ENCODE measurements at regions not wholly inside any gene's neighbourhood (a gene's known extent, or its start where the extent isn't known, plus 50 kb on each side); places are given as distances from the start of the nearest gene placed in this dataset.

- DNase-seq = no peak
These were observed 116.5 kb upstream of the SERTAD2 start for GRCh38 chr2:64770137-64770780.

- DNase-seq = no peak
These were observed 117.1 kb upstream of the SERTAD2 start for GRCh38 chr2:64770781-64771334.

- DNase-seq = no peak
These were observed 118.0 kb upstream of the SERTAD2 start for GRCh38 chr2:64771737-64772136.

- DNase-seq = no peak
These were observed 119.9 kb upstream of the SERTAD2 start for GRCh38 chr2:64773461-64774118.

- DNase-seq = no peak
These were observed 124.1 kb upstream of the SERTAD2 start for GRCh38 chr2:64777841-64778240.

- DNase-seq = peak; percentile 4
These were observed 125.5 kb upstream of the SERTAD2 start for GRCh38 chr2:64779117-64779690.

- DNase-seq = no peak
These were observed 126.3 kb upstream of the SERTAD2 start for GRCh38 chr2:64780041-64780440.

- no peak for DNase-seq
These were observed 128.1 kb upstream of the SERTAD2 start for GRCh38 chr2:64781711-64782390.

GRCh38 chr2:64784168-64785061, 130.7 kb upstream of the SERTAD2 start:
- DNase-seq = no peak

GRCh38 chr2:64785245-64785644, 131.5 kb upstream of the SERTAD2 start:
- no peak for DNase-seq

- no peak for DNase-seq
These were observed 132.8 kb upstream of the SERTAD2 start for GRCh38 chr2:64786343-64787018.

GRCh38 chr2:64787019-64787365, 133.3 kb upstream of the SERTAD2 start:
- DNase-seq = no peak

- no peak for DNase-seq
These were observed 134.0 kb upstream of the SERTAD2 start for GRCh38 chr2:64787698-64788097.

GRCh38 chr2:64789466-64790320, 136.0 kb upstream of the SERTAD2 start:
- no peak for DNase-seq

GRCh38 chr2:64792300-64792699, 138.6 kb upstream of the SERTAD2 start:
- DNase-seq = no peak

- DNase-seq = no peak
These were observed 139.4 kb upstream of the SERTAD2 start for GRCh38 chr2:64792995-64793639.

- no peak for DNase-seq
These were observed 140.0 kb upstream of the SERTAD2 start for GRCh38 chr2:64793701-64794100.

- DNase-seq = no peak
These were observed 140.8 kb upstream of the SERTAD2 start for GRCh38 chr2:64794426-64794995.

GRCh38 chr2:64795024-64795592, 141.4 kb upstream of the SERTAD2 start:
- no peak for DNase-seq

- DNase-seq = no peak
These were observed 143.2 kb upstream of the SERTAD2 start for GRCh38 chr2:64796926-64797325.

All from activated CD4-positive, alpha-beta T cell treated with anti-CD3 and anti-CD28 coated beads, Interleukin-10, Interleukin-2, amounts not matched to agents 100 ng/mL and 50 ng/mL, durations not matched to agents 16 hours and 8 hours (primary cell).